Endodermal cell (in vitro differentiated cells): ENCODE measurements at regions not wholly inside any gene's neighbourhood (a gene's known extent, or its start where the extent isn't known, plus 50 kb on each side); places are given as distances from the start of the nearest gene placed in this dataset.

Experiments
- DNase-seq: peaks from one replicate; pipeline ENCODE4 v3.0.0-alpha.2; 2017
- H3K27ac ChIP-seq: 2 replicates; pipeline ENCODE4 v1.5.1; 2013; ENCODE audit warnings: mild to moderate bottlenecking, low read depth, low read length, moderate library complexity
- H3K27me3 ChIP-seq: 2 replicates; pipeline ENCODE4 v1.6.1; 2013; ENCODE audit warnings: mild to moderate bottlenecking, low read length, moderate library complexity; ENCODE audit not compliant: insufficient read depth, control insufficient read depth, poor library complexity, severe bottlenecking
- H3K36me3 ChIP-seq: 2 replicates; pipeline ENCODE4 v1.7.0; 2013; ENCODE audit warnings: mild to moderate bottlenecking, low read length, moderate library complexity; ENCODE audit not compliant: control insufficient read depth, insufficient read depth
- H3K4me1 ChIP-seq: one replicate; pipeline ENCODE4 v1.7.0; 2013; ENCODE audit warnings: low read length; ENCODE audit not compliant: control insufficient read depth, insufficient read depth
- H3K4me3 ChIP-seq: 2 replicates; pipeline ENCODE4 v1.5.1; 2013; ENCODE audit warnings: mild to moderate bottlenecking, low read length, moderate library complexity
- H3K9ac ChIP-seq: 2 replicates; pipeline ENCODE4 v1.6.1; 2013; ENCODE audit warnings: mild to moderate bottlenecking, low read length, moderate library complexity; ENCODE audit not compliant: poor library complexity, severe bottlenecking; ENCODE audit errors: extremely low read depth
- H3K9me3 ChIP-seq: 2 replicates; pipeline ENCODE4 v1.6.1; 2013; ENCODE audit warnings: mild to moderate bottlenecking, low read length, moderate library complexity; ENCODE audit not compliant: control insufficient read depth
- H3K27ac Mint-ChIP-seq: 2 replicates; pipeline ENCODE4 v1.8.0; 2020; ENCODE audit warnings: mixed read lengths
- H3K27me3 Mint-ChIP-seq: 2 replicates; pipeline ENCODE4 v1.8.0; 2021; ENCODE audit warnings: mild to moderate bottlenecking, mixed read lengths; ENCODE audit not compliant: insufficient read depth
- H3K36me3 Mint-ChIP-seq: 2 replicates; pipeline ENCODE4 v1.8.0; 2020; ENCODE audit warnings: low read depth, mixed read lengths
- H3K4me1 Mint-ChIP-seq: 2 replicates; pipeline ENCODE4 v1.8.0; 2020; ENCODE audit warnings: mixed read lengths
- H3K4me3 Mint-ChIP-seq: 2 replicates; pipeline ENCODE4 v1.8.0; 2020; ENCODE audit warnings: mild to moderate bottlenecking, moderate library complexity, mixed read lengths
- H3K9me3 Mint-ChIP-seq: 2 replicates; pipeline ENCODE4 v1.8.0; 2020; ENCODE audit warnings: mild to moderate bottlenecking, mixed read lengths
- CTCF ChIP-seq: fragments of 200-600 bp; sonication (generic); conservative IDR thresholded peaks from 2 replicates; pipeline ENCODE4 v1.5.0; 2021; ENCODE audit warnings: antibody characterized with exemption, mild to moderate bottlenecking
- WGBS, 2 experiments: methylation state at CpG; one replicate each; pipeline versions ENCODE4 v1.1.5 to v1.1.7; 2013; ENCODE audit warnings: missing lambda C conversion rate in 2 of 2, mixed read lengths in 1 of 2; ENCODE audit not compliant: insufficient coverage in 1 of 2, insufficient read length in 1 of 2; 5-methylcytosine and 5-hydroxymethylcytosine counted together

GRCh38 chr2:66370824-66371223 lies 64.1 kb upstream of the MEIS1 start:
- H3K4me1 ChIP-seq = no peaks in the 10 kb centered on the region
- no peak for DNase-seq
- Mint-ChIP-seq H3K27ac (no peak overlapping the region), H3K27me3 (no peaks in the 10 kb centered on the region), H3K4me3 (no peak overlapping the region), H3K4me1 (no peaks in the 10 kb centered on the region), H3K36me3 (no peaks in the 10 kb centered on the region), H3K9me3 (no peaks in the 10 kb centered on the region)
- no peaks in the 10 kb centered on the region for H3K27me3 ChIP-seq
- H3K4me3 ChIP-seq = no peak overlapping the region
- no peak overlapping the region for H3K27ac ChIP-seq
- no peak for TF ChIP-seq CTCF
- peaks cover 4% of the 10 kb centered on the region for H3K9me3 ChIP-seq
- H3K9ac ChIP-seq = no peak overlapping the region
- 97% methylated on average over 2 of the region's 2 CpGs; no CpG with 5 or more reads in 1 of the 2 experiments for WGBS, 2 experiments
- H3K36me3 ChIP-seq = no peaks in the 10 kb centered on the region

- no peak overlapping the region for H3K9ac ChIP-seq
- no peaks in the 10 kb centered on the region for H3K36me3 ChIP-seq
- Mint-ChIP-seq H3K9me3 (no peaks in the 10 kb centered on the region), H3K36me3 (no peaks in the 10 kb centered on the region), H3K27me3 (no peaks in the 10 kb centered on the region), H3K27ac (no peak overlapping the region), H3K4me1 (peaks cover 20% of the 10 kb centered on the region), H3K4me3 (no peak overlapping the region)
- no peaks in the 10 kb centered on the region for H3K27me3 ChIP-seq
- no peaks in the 10 kb centered on the region for H3K9me3 ChIP-seq
- TF ChIP-seq CTCF = no peak
- WGBS, 2 experiments = 50 to 81% methylated on average over 1 to 2 of the region's 2 CpGs
- H3K27ac ChIP-seq = no peak overlapping the region
- H3K4me1 ChIP-seq = peaks cover 13% of the 10 kb centered on the region
- no peak overlapping the region for H3K4me3 ChIP-seq
- DNase-seq = no peak
Measured at GRCh38 chr2:66366619-66367018, 68.3 kb upstream of the MEIS1 start.

- Histone ChIP-seq H3K9me3 (no peaks in the 10 kb centered on the region), H3K4me1 (peaks cover 13% of the 10 kb centered on the region), H3K36me3 (no peaks in the 10 kb centered on the region), H3K4me3 (no peak overlapping the region), H3K9ac (no peak overlapping the region), H3K27ac (no peak overlapping the region), H3K27me3 (no peaks in the 10 kb centered on the region)
- Mint-ChIP-seq H3K4me1 (peaks cover 23% of the 10 kb centered on the region), H3K9me3 (no peaks in the 10 kb centered on the region), H3K4me3 (no peak overlapping the region), H3K27ac (no peak overlapping the region), H3K36me3 (no peaks in the 10 kb centered on the region), H3K27me3 (no peaks in the 10 kb centered on the region)
- 94 to 100% methylated on average over 4 to 6 of the region's 7 CpGs for WGBS, 2 experiments
- TF ChIP-seq CTCF = no peak
- no peak for DNase-seq
Measured at GRCh38 chr2:66364495-66365333, 70.2 kb upstream of the MEIS1 start.
